EH (cell line): ENCODE measurements at regions not wholly inside any gene's neighbourhood (a gene's known extent, or its start where the extent isn't known, plus 50 kb on each side); places are given as distances from the start of the nearest gene placed in this dataset.

Experiments
- DNase-seq: peaks from one replicate; pipeline ENCODE4 v3.0.0-alpha.2; 2015; ENCODE audit warnings: low read depth

DNA sequence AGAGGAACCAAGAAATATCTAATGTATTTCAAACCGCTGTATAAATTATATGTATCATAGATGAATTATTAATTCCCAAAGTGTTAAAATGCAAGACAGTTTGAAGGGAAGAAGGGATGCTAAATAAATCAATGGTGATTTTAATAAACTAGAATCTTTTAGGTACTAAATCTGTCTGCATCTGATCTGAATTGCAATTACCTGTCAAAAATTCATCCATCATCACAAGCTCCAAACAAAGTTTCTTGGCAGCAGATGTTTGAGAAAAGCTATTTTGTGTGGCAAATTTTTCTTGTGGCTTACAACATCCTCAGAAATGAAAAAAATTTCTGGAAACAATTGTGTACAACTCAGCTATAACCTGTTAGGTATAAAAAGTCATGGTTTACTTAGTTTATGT, 816.0 kb upstream of the NDST4 start:
- no peak for DNase-seq

- no peak for DNase-seq
Measured at GRCh38 chr4:115927382-115927781, 814.0 kb upstream of the NDST4 start.

DNA sequence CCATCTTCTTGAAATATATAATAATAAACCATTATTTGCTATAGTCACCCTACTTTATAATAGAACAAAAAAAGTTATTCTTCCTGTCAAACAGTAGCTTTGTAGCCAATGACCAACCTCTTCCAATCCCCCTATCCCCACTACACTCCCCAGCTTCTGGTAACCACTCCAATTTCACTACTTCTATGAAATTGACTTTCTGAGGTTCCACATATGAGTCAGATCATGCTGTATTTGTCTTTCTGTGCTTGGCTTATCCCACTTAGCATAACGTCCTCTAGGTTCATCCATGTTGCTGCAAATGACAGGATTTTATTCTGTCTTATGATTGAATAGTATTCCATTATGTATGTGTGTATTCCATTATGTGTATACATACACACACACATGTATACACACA, 809.7 kb upstream of the NDST4 start:
- DNase-seq: no peak

DNA sequence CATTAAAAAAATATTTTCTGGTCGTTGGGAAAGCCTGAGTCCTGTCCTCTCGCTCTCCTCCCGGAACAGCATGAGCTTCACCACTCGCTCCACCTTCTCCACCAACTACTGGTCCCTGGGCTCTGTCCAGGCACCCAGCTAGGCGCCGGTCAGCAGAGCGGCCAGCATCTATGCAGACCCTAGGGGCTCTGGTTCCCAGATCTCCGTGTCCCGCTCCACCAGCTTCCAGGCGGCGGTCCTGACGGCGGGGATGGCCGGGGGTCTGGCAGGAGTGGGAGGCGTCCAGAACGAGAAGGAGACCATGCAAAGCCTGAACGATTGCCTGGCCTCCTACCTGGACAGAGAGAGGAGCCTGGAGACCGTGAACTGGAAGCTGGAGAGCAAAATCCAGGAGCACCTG, 807.2 kb upstream of the NDST4 start:
- DNase-seq: no peak

DNA sequence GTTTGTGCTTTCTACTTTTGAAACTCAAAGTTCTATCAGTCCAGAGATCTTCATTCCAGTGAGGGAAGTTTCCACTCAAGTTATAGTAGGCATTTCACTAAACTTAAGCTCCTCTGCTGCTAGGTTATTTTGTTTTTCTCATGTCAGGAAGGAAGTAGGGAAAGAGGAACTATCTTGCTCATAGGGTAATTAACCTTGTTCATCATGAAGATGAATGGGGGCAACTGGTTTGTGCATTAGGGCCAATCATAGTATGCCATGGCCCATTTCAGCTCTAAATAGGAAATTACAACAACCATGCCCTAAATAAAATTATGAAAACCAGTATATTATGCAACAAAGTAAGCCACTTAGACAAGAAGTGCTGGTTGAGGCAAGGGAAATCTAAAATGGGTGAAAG, 804.7 kb upstream of the NDST4 start:
- no peak for DNase-seq

GRCh38 chr4:115906428-115906827, 793.0 kb upstream of the NDST4 start:
- DNase-seq: no peak

GRCh38 chr4:115883847-115884246, 770.4 kb upstream of the NDST4 start:
- DNase-seq: no peak

- no peak for DNase-seq
Measured at GRCh38 chr4:115883231-115883630, 769.8 kb upstream of the NDST4 start.

GRCh38 chr4:115873048-115873447, 759.6 kb upstream of the NDST4 start:
- DNase-seq: no peak

GRCh38 chr4:115871596-115871995, 758.2 kb upstream of the NDST4 start:
- no peak for DNase-seq

- DNase-seq: no peak
Measured at GRCh38 chr4:115866364-115866896, 753.0 kb upstream of the NDST4 start.

- no peak for DNase-seq
Measured at GRCh38 chr4:115865736-115866135, 752.3 kb upstream of the NDST4 start.

GRCh38 chr4:115852767-115853091, 739.3 kb upstream of the NDST4 start:
- DNase-seq: no peak

GRCh38 chr4:115851918-115852766, 738.7 kb upstream of the NDST4 start:
- no peak for DNase-seq

DNA sequence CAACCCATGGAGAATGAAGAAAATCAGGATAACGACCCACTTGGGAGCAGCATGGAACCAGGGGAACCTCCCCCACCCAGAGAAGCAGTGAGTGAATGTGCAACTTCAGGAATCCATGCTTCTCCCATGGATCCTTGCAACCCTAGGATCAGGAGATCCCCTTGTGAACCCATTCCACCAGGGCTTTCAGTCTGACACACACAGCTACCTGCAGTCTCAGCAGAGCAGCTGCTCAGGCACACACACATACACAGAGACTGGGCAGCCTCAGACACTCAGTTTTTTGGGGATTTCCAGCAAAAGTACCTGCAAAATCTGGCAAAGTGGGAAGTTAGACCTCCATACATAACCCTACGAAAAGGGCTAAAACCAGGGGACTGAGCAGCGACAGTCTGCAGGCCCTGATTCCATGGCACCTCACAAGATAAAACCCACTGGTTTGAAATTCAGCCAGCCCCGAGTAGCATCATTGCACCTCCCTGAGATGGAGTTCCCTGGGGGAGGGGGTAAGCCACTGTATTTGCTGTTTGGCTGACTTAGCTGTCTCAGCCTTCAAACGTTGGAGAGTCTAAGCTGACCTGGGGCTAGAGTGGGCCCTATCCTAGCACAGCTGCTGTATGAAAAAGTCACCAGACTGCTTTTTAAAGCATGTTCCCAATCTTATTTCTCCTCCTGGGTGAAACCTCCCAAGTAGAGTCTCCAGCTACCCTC, 737.5 kb upstream of the NDST4 start:
- no peak for DNase-seq

DNA sequence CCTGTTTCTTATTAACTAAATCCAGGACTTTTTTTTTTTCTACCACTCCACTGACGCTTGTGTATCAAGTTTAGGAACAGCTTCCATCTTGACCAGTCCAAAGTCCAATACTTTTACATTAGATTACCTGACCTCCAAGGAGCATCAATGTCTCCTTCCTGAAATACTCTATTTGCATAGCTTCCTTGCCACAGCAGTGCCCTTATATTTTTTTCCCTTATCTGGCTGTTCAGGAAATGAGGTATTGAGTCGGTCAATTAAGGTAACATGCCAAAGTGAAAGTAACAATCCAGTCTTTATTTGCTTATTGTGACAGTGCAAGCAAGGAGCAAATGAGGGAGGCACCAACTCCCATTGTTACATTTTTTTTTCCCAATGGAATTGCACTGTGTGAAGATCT, 730.8 kb upstream of the NDST4 start:
- no peak for DNase-seq

GRCh38 chr4:115841871-115842270, 728.5 kb upstream of the NDST4 start:
- no peak for DNase-seq

GRCh38 chr4:115834441-115834840, 721.0 kb upstream of the NDST4 start:
- no peak for DNase-seq

- no peak for DNase-seq
Measured at GRCh38 chr4:115824630-115825029, 711.2 kb upstream of the NDST4 start.

DNA sequence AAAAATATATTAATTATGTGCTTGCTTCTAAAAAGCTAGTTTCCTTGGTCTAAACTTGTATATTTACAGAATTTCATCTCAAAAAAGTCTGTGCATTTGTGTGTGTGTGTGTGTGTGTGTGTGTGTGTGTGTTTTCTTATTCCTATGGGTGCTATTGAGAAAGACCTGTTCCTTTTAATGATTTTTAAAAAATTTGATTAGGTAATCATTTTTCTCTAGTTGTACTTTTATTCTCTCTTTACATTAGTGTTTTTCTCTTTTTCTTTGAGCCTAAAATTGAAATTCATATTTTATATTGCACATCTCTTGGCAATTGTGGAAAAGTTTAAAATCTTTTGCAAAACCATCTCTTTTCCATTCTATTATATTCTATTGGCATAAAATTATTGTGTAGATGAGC, 690.4 kb upstream of the NDST4 start:
- no peak for DNase-seq

DNA sequence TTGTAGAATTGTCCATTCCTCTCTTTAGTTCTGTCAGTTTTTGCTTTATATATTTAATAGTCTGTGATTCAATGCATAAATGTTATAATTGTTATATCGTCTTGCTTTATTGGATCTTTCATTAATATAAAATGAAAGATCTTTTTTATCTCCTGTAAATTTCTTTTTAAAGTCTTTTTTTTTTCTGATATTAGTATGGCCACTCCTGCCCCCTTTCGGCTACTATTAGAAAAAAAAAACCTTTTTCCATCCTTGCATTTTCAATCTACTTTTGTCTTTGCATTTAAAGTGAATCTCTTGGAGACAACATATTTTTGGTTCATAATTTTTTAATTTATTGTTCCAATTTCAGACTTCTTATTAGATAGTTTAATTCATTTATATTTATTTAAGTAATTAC, 677.4 kb upstream of the NDST4 start:
- DNase-seq: no peak

- DNase-seq: no peak
Measured at GRCh38 chr4:115781528-115782146, 668.2 kb upstream of the NDST4 start.

DNA sequence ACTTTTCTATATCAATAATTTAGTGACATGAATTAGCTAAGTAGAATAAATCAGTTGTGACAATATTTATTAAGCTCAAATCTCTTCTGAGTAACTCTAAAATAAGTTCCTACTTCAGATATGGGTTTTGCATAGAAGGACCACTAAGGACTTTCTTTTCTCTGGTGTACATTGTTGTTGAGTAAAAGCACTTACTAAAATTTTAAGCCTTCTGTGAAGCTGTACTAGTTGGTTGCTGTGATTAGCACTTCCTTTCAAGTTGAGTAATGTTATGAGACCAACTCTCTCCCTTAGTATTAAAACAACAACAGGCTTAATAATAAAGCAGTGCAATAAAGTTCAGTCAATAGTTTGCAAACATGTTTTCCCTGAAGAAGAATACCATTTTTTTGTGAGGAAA, 667.4 kb upstream of the NDST4 start:
- no peak for DNase-seq
